GM18951 (cell line): ENCODE measurements at regions not wholly inside any gene's neighbourhood (a gene's known extent, or its start where the extent isn't known, plus 50 kb on each side); places are given as distances from the start of the nearest gene placed in this dataset.

ENCODE experiments used
- POLR2A ChIP-seq: IDR thresholded peaks from 4 replicates; pipeline ENCODE4 v1.6.1; 2011; ENCODE audit warnings: mild to moderate bottlenecking; ENCODE audit not compliant: insufficient read length, insufficient read depth; ENCODE audit errors: extremely low read depth
- in situ Hi-C: fragments of 300-500 bp; cut with MboI; formaldehyde crosslinking; loops from one replicate; pipeline ENCODE4 v1.12.0; 2022; ENCODE audit warnings: low sequenced_read_pairs, mixed read lengths, inconsistent platforms; ENCODE audit not compliant: unreplicated experiment

DNA sequence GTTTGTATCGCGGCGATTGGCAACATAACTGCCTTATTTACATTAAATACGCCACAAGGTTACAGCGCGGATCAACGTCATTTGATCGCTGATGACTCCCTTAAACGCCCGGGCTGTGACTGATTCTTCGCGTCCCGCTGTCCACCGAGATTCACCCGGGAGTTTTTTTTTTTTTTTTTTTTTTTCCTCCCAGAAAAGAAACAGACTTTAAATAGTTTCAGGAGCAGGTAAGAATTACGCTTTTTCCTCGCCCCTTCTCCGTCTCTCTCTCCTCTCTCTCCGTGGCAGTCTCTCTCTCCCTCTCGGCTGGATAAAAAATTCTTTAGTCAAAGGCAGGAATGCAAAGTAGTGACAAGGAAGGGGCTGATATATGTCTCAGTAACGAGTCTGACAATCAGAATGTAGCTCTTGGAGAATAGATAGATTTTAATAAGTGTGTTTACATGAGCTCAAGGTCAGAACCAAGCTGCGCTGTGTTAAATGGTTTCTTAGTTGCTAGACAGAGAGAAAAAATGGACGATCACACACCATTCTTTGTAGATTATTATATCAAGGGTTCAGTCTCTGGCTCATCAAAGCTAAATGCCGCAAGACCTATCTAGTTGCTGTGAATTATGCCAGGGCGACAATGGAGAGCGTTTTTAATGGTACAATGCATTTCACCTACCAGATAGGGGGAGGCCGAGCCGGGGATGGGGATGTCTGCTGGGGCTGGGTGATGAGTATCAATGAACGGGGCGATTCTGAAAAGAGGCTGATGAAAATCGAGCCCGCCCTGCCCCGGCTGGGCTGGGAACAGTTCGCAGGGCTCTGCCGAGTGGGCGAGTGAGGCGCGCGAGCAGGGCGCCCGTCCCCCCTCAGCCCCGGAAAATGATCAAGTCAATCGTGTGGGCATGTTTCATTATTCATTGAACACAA, 147.2 kb upstream of the ZNF536 start:
- in situ Hi-C loops, result no loop called here
- no peak for TF ChIP-seq POLR2A

DNA sequence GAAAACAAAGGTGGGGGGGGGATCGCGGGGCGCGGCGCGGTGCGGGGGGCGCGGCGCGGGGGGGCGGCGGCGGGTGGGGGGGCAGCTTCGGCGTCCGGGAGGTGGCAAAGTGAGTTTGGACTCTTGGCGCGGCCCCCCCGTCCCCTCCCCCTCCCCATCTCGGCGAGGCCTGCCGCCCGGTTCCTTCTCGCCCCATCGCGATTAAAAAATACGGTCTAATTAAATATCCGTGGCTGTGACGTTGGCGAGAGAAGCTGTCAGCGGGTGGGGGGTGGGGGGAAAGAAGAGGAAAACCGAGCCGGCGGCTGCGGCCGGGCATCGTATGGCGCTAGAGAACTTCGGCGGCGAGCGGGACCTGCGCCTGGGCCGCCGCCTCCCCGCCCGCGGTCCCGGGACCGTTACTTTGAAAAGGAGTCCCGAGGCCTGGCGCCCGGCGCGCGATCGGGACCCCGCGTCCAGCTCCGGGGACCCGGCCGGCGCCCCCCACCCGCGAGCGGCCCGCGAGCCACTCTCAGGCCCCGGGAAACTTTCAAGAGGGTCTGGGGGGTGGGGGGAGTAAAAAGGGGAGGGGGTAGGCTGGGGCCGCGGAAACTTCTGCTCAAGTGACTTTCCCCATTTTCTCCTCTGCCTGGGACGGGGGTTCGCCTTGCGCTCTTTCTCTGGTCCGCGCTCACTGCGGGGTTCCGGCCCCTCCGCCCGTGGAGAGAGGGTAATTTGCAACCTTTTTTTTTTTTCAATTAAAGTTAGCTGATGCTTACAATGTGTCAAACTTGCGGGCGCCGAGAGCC, 146.3 kb upstream of the ZNF536 start:
- TF ChIP-seq POLR2A, result no peak
- in situ Hi-C loops, result no loop called here

DNA sequence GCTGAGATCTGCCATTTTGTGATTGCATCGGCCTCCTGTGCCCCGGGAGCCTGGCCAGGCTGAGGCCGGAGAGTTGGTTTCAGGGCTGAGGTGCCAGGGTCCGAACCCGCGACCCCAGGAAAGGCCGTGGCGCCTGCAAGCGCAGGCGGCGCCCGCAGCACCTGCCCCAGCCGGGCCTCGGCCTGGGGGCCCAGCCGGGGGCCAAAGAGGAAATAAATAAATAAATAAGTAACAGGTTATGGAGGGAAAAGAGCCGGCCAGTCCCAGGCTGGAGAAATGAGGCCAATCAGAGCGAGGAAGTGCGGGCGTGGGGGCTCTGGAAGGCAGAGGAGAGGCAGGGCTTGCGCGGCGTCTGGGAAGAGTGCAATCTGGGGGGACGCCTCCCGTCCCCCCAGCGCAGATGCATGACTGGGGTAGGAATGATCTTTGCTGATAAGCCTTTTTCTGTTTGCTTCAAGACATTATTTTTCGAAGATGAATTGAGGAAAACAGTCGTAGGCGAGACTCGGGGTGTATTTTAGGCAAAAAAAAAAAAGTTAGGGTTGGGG, 145.6 kb upstream of the ZNF536 start:
- in situ Hi-C loops, result no loop called here
- TF ChIP-seq POLR2A, result no peak

DNA sequence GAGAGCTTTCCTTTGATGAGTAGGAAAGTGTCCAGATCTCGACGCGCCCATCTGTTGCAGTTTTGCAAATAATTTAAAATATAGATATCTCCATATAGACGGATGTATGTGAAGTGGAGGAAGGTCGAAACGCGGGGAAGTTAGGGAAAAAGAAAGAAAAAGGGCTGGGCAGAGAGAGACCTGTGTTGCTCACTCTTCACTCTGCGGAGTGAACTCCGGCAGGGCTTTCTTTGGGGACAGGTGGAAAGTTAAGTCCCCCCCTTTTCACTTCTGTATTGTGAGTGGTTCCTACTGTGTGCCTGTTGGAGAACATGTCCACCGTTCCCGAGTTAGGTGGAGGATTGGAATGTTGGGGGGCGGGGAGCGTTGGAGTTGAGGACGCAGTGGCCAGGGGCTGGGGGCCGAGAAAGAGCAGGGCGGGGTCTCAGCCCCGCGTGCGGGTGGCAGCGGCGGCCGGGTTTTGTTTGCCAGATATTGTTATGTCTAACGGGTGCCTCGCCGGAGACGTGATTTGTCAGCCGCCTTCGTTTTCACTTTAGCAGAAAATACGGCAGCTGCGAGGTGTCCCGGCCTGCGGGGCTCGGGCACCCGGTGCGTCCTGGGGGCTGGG, 145.1 kb upstream of the ZNF536 start:
- TF ChIP-seq POLR2A, result no peak
- in situ Hi-C loops, result no loop called here

DNA sequence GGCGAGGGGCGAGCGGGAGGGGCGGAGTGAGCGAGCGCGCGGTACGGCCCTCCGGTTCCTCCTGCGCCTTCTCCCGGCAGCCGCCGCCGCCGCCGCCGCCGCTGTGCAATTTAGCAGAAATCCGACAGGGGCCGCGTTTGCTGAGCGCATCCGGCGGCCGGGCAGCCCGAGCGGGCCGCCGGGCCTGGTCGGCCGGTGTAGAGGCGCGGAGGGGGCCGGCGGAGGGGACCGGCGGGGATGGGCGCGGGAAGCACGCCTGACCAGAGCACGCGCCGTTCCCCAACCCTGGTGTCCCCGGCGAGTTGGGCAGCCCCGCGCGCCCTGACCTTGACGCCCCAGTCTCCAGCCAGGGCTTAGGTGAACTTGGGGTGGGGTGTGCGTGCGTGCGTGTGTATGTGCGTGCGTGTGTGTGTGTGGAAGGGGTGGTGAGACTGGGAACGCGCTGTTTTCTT, 144.5 kb upstream of the ZNF536 start:
- no peak for TF ChIP-seq POLR2A
- in situ Hi-C loops, result no loop called here

DNA sequence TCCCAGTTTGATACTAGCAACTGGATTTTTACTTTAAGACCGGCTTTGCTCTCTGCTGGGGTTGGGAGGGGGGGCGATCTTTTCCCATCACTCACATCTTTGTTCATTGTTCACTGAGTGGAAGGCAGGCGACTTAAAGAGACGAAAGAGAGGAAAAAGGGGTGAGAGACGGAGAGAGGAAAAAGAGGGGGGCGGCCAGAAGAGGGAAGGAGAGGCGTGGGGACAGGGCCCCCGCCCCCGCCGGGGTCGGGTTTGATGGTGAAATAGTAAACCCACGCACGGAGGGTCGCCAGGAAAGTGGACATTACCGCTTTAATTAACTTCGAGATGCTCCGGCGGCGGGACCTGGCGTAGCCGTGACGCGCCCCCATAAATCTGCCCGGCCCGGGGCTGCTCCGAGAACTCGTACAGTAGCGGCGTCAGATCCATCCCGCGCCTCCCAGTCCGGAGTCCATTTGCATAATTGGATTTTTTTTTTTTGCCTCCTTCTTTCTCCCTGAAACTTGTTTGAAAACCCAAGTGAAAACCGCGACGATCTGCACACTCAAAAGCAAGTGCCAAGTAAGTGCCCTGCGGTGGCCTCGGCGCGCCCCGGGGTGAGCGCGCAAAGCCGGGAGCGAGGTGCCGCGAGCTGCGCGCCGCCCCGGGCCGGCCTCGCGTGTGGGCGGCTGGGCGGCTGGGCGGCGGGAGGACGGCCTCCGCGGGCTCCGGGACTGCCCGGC, 143.9 kb upstream of the ZNF536 start:
- TF ChIP-seq POLR2A, result no peak
- in situ Hi-C loops, result no loop called here

DNA sequence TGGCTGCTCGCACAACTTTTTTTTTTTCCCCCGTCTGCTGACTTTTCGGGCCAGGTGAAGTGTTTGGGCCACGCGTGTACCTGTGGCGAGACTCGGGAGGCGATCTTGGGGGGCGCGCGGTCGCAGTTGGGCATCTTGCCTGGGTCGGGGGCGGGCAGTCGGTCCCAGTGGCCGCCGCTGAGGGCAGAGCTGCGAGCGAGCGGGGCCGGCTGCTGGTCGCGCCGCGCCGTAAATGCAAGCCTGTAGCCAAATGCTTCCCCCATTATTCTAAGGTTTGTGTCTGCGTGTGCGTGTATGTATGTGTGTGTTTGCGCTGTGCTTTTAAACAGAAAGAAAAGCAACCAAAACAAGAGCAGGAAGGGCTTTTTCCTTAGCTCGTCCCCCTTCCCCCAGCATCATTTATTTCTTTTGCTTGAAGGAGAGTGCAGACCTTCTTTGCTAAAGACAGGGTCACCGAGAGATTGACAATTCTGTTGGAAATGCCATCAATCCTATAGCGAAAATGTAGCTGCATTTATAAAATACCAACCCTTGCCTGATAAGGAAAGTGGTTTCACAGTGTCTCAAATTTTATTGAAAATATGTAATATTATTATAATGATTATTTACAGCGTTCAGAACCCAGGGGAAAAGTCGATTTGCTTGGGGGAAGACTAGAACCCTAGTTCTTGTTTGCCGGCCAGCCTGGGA, 143.2 kb upstream of the ZNF536 start:
- TF ChIP-seq POLR2A, result no peak
- in situ Hi-C loops, result no loop called here

DNA sequence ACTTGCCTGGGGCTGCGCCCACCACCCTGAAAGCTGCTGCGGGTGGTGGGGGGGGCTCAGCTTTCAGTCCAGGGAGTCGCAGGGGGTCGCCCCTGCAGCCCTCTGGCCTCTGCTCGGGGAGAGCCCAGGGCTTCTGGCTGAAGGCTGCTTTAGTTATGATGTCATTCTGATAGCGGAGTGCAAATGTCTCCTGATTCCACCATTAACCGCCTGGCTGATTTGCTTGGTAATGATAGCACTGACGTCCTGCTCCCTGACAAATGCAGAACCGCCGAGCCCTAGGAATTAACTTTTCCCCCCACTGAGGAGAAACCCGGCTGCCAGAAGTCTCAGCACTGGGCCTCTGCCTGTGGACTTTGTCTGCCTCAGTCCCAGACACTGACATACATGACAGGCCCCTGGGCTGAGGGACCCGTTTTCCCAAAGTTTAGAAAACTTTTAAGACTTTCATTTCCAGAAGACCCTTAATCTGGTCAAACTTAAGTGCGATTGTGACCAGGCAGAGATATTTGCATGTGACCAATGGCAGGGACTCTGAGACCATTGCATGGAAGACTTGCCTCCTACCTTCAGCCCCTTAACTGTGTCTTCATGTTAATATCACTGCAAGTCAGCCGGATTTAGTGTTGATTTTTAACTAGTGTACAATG, 142.5 kb upstream of the ZNF536 start:
- in situ Hi-C loops, result no loop called here
- no peak for TF ChIP-seq POLR2A

DNA sequence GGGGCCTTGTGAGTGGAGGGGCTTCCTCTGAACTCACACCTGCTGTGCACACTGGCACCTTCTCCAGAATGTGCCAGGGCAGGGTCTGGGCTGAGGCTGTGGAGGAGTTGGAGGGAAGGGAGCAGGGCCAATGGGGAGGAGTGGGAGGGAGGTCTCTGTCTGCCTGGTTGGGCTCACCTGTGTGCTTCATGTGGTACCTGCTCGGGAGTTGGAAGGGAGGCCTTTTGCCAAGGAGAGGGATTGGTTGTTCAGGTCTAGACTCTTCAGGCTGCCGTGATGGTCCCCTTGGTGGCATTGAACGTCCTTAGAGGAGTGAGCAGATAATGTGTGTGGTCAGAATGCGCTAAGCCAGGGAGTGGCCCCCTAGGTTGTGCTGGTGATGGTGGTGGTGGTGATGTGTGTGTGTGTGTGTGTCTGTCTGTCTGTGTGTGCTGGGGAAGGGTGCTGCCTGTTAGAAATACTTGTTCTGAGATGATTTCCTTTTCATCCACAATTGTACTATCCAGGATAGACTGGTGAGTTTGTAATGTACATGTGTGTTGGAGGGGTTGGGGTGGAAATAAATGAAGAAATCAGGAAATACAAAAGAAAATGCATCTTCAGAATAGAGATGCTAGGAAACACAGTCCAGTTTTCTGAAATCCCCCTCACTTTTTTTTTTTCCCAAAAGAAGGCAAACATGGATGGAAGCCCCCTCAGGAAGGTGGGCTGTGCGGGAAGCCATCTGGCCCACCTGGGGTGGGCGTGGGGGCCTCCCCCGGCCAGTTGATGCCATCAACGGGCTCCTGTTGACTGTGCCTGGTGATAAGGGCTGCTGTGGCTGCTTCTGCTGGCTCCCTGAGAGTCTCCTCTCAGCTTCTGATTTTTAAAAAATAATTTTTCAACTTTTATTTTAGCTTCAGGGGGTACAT, 140.5 kb upstream of the ZNF536 start:
- no peak for TF ChIP-seq POLR2A
- in situ Hi-C loops, result no loop called here

DNA sequence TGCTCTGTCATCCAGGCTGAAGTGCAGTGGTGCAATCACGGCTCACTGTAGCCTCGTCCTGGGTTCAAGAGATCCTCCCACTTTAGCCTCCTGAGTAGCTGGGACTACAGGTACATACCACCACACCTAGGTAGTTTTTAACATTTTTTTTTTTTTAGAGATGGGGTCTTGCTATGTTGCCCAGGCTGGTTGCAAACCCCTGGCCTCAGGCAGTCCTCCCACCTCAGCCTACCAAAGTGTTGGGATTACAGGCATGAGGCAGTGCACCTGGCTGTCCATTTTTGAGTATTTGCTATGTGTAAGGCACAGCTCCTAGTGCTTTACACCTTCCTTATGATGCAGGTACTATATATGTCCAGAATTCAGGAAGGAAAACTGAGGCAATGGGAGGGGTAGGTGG, 138.8 kb upstream of the ZNF536 start:
- no peak for TF ChIP-seq POLR2A
- in situ Hi-C loops, result no loop called here

DNA sequence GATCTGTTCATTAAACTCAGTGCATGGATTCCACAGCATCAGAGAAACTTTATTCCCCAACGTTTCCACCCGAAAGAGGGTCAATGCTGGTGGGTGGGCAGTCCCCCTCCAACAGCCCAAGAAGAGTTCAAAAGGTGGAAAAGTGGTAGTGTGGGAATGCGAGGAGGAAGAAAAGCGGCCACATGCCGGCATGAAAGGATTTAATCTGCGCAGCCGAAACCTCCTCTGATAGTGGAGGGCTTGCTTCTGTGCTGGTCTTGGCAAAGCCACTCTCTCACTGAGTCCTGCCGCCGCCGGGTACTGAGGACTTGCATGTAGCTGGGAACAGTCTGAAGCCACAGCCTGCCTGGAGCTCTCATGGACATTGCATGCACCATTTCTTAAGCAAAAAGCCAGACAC, 136.2 kb upstream of the ZNF536 start:
- TF ChIP-seq POLR2A, result no peak
- in situ Hi-C loops, result no loop called here
